GM19328 (cell line): ENCODE measurements at regions not wholly inside any gene's neighbourhood (a gene's known extent, or its start where the extent isn't known, plus 50 kb on each side); places are given as distances from the start of the nearest gene placed in this dataset.

Experiments used
- ATAC-seq: cut with Tn5 transposase; IDR thresholded peaks from one replicate; pipeline ENCODE4 v1.9.1; 2021; ENCODE audit warnings: mild to moderate bottlenecking, moderate library complexity; ENCODE audit not compliant: unreplicated experiment

DNA sequence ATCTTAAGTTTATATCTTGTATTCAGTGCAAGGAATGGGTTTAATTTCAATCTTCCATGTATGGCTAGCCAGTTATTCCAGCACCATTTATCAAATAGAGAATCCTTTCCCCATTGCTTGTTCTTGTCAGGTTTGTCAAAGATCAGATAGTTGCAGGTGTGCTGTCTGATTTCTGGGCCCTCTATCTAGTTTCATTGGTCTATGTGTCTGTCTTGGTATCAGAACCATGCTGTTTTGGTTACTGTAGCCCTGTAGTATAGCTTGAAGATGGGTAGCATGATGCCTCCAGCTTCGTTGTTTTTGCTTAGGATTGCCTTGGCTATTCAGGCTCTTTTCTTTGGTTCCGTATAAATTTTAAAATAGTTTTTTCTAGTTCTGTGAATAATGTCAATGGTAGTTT is 200.0 kb downstream of the MANEA start:
- no peak for ATAC-seq

GRCh38 chr6:95780037-95780436 is 202.7 kb downstream of the MANEA start:
- ATAC-seq: no peak

- no peak for ATAC-seq
Measured at GRCh38 chr6:95784019-95784418, 206.7 kb downstream of the MANEA start.

GRCh38 chr6:95784869-95785268 is 207.5 kb downstream of the MANEA start:
- ATAC-seq: peak; percentile 64

DNA sequence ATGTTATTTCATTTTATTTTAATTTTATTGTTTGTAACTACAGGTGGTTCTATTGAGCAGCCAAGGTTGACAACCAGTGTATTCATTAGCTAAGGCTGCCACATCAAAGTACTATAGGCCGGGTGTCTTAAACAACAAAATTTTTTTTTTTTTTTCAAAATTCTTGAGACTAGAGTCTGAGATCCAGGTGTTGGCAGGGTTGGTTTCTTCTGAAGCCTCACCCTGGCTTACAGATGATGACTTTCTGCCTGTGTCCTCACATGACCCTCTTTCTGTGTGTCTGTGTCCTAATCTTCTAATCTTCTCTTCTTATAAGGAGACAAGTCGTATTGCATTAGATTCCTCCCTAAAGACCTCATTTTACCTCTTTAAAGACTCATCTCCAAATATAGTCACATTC is 208.4 kb downstream of the MANEA start:
- ATAC-seq: no peak

DNA sequence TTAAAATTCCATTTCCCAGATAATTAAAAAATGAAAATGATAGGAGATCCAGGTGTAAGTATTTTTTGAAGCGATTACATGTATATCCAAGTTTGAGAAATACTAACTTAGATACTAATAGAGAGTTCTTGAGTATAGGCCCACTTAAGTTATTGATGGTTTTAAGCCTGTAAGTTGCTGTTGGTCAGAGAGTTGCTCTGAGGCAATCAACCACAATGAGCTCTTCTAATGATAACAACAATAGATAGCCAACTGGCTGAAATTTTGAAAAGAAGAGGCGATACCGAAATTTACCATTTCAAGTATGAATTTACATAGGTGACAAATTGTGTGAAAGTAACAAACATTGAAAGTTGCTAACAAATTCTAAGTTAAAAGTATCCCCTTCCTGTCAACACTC is 209.5 kb downstream of the MANEA start:
- no peak for ATAC-seq

- ATAC-seq: no peak
Measured at GRCh38 chr6:95790787-95791186, 213.5 kb downstream of the MANEA start.

GRCh38 chr6:95794749-95795148 is 217.4 kb downstream of the MANEA start:
- ATAC-seq: no peak

DNA sequence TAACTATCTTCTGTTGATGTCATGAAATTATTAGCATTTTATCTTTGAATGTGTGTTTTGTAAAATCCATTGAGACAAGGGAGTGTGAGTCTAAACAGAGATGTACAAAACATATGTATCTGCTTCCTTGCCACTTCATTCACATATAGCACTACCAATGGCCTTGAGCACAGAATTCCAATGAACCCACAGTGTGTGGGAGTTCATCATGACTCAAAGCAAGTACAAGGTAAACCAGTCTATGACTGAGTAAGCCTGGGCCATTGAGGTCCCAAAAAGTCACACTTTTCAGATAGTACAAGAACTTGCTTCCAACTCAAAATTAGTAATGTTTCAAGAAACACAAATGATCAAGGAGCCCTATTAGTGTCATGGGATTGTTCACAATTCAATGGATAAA is 218.6 kb downstream of the MANEA start:
- ATAC-seq: no peak

DNA sequence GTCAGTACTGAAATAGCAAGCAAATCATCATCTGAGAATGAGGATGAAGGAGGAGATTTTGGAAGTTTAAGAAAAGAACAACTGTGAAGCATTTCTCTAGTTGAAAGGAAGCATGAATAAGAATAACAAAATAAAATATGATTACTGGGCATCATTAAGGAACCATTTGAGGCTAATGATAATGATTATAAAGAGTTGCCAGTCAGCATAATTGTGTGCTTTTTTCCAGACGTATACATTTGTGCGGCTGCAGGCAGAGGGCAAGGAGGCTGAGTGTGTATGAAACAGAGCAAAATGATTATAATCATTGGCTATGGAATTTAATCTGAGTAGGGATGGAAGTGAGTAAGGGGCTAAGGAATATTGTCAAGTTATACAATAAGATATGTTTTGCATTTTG is 218.7 kb upstream of the FUT9 start:
- no peak for ATAC-seq

DNA sequence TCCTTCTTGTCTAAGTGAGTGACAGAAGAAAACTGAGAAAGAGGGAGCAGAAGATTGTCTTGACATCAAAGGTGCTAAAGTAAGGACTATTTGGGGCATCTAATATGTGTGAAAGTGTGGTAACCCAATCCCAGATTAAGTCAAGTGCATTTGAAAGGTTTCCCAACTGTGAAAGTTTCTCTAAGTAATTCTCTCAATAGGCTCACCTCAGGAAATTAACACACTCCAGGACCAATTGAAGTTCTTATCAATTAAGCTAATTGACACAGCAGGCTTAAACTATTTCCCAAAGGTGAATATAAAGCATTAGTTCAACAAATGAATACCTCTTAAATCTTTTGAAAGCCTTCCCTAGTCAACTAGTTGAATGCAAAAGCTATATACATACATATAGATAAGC is 212.8 kb upstream of the FUT9 start:
- no peak for ATAC-seq

DNA sequence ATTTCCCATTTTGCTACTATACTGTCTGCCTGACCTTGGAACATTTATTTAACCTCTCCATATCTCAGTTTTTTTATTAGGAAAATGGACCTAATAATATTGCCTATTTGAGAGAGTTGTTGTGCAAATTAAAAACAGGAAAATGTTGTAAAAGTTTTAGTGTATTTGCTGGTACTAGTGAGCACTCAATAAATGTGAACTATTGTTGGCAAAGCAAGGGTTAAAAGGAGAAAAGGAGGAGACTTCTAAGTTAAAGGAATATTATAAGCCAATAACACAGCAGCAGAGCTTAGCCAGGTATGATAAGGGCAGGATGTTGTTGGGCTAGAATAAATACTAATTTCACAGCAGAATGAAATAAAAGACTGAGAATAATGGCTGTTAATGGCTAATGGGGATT is 211.9 kb upstream of the FUT9 start:
- no peak for ATAC-seq

GRCh38 chr6:95804847-95805541 is 210.8 kb upstream of the FUT9 start:
- ATAC-seq: peak; percentile 56

DNA sequence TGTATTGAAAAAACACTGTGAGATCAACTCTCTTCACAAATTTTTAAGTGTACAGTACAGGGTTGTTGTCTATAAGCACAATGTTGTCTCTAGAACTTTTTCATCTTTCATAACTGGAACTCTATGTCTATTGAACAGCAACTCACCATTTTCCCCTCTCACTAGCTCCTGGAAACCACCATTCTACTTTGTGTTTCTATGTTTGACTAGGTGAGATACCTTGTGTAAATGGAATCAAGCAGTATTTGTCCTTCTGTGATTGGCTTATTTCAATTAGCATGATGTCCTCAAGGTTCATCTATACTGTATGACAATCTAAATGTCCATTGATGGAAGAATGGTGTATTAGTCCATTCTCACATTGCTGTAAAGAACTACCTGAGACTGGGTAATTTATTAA is 210.1 kb upstream of the FUT9 start:
- ATAC-seq: no peak

GRCh38 chr6:95815389-95816056 is 200.3 kb upstream of the FUT9 start:
- ATAC-seq: no peak

DNA sequence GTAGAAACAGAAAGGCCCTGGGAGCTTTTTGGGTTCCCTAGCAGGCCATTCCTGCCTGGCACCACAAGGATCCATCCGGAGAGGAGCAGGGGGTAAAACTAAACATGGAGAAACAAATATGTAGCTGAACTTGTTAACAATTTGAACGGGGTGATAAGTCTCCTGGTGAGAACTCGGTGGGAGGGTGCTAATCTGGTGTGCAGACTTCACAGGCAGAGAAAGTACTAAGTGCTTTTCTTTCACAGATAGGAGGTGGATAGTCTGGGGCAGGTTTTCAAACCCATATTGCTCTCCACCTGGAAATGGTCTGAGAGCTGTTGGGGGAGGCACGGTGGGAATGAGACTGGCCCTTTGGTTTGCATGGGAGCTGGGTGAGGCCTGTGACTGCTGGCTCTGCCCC is 196.3 kb upstream of the FUT9 start:
- no peak for ATAC-seq

DNA sequence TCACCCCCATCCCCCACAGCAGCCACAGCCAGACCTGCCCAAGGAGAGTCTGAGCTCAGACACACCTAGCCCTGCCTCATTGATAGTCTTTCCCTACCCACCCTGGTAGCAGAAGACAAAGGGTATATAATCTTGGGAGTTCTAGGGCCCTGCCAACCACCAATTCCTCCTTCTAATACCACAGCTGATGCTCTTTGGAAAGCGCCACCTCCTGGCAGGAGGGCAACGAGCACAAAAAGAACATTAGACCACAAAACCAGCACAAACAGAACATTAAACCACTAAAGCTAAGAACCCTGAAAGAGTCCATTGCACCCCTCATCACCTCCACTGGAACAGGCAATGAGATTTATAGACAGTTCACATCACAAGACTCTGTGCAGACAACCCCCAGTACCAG is 195.8 kb upstream of the FUT9 start:
- ATAC-seq: no peak

GRCh38 chr6:95830859-95831557 is 184.8 kb upstream of the FUT9 start:
- no peak for ATAC-seq

- no peak for ATAC-seq
Measured at GRCh38 chr6:95837890-95838289, 177.9 kb upstream of the FUT9 start.

DNA sequence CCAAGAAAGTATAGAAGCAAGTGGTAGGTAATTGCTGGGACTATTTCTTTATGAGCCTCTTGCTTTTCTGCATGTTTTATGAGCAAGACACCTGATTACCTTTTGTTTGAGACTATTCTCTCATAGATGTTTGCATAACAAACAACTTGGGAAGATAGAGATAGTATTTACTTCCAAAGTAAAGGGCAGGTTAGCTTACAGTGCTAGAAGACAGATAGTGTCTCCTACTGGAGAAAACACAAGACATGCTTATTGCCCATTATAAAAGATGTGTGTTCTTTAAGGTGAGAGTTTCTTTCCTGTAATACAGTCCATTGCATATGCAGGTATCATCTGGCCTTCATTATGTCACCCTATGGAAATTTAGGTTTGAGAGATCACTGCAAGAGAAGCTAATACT is 174.2 kb upstream of the FUT9 start:
- no peak for ATAC-seq

DNA sequence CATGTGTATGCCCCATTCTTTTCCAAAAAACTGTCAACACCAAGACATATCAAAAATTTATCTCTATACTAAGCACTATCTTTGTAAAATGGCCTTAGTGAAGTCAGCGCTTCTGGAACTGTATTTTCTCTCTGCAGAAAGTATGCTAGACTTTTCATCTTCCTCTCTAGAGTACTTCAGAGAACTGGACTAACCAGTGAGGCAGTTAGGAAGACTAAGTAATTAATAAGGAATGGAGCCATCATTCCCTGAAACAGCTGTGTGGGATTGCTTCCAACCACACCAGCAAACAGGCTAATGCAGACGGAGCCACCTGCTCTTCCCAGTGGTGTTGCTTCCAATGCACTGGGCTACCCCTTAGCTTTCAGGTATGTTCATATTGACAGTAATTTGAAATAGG is 169.1 kb upstream of the FUT9 start:
- no peak for ATAC-seq

- ATAC-seq: no peak
Measured at GRCh38 chr6:95847061-95847460, 168.7 kb upstream of the FUT9 start.
